H1 (cell line): ENCODE measurements at regions not wholly inside any gene's neighbourhood (a gene's known extent, or its start where the extent isn't known, plus 50 kb on each side); places are given as distances from the start of the nearest gene placed in this dataset.

Source experiments
- CTCF ChIA-PET: fragments of 300-600 bp; sonication (Branson Sonifier 250); formaldehyde crosslinking; loops from one replicate; lab custom pipeline; 2021; ENCODE audit not compliant: partially characterized antibody; lab: Charles Lee
- POLR2A ChIA-PET: fragments of 300-600 bp; sonication (Branson Sonifier 250); formaldehyde crosslinking; loops from one replicate; lab custom pipeline; 2021; ENCODE audit warnings: inconsistent platforms; ENCODE audit not compliant: partially characterized antibody; lab: Charles Lee
- DNase-seq, 2 experiments: peaks; one replicate each; pipeline versions ENCODE4 v3.0.0 to v3.0.0-alpha.2; 2010 to 2022; ENCODE audit warnings: low spot score in 2 of 2, low read depth in 1 of 2, mixed read lengths in 1 of 2
- FAIRE-seq: peaks from 2 replicates; lab custom pipeline; 2011; peaks lifted over from hg19 to GRCh38; lab: Jason Lieb, UNC
- H2AFZ ChIP-seq: 2 replicates; pipeline ENCODE4 v1.8.1; 2012; ENCODE audit warnings: low read length, inconsistent platforms
- H2AK5ac ChIP-seq: 2 replicates; pipeline ENCODE4 v1.6.1; 2013; ENCODE audit warnings: low read depth, low read length
- H2BK120ac ChIP-seq: replicated peaks from 2 replicates; pipeline ENCODE3; 2013; ENCODE audit warnings: low read depth, low read length, inconsistent platforms
- H2BK12ac ChIP-seq: 2 replicates; pipeline ENCODE4 v1.6.1; 2013; ENCODE audit warnings: low read depth, low read length
- H2BK15ac ChIP-seq: 2 replicates; pipeline ENCODE4 v1.6.1; 2013; ENCODE audit warnings: low read length
- H2BK20ac ChIP-seq: 2 replicates; pipeline ENCODE4 v1.6.1; 2013; ENCODE audit warnings: low read length
- H2BK5ac ChIP-seq: 2 replicates; pipeline ENCODE4 v1.6.1; 2013; ENCODE audit warnings: low read depth, low read length
- H3K14ac ChIP-seq: 2 replicates; pipeline ENCODE4 v1.6.1; 2013; ENCODE audit warnings: inconsistent platforms; ENCODE audit not compliant: insufficient read length
- H3K18ac ChIP-seq: 2 replicates; pipeline ENCODE4 v1.6.1; 2013; ENCODE audit warnings: low read length; ENCODE audit errors: extremely low read depth
- H3K23ac ChIP-seq: 2 replicates; pipeline ENCODE4 v1.6.1; 2013; ENCODE audit warnings: inconsistent platforms; ENCODE audit not compliant: insufficient read length
- H3K23me2 ChIP-seq: 2 replicates; pipeline ENCODE4 v1.6.1; 2013; ENCODE audit warnings: low read depth, low read length
- H3K27ac ChIP-seq: 2 replicates; pipeline ENCODE4 v1.6.1; 2011; ENCODE audit warnings: low read depth, low read length, inconsistent platforms
- H3K27me3 ChIP-seq, 4 experiments: replicated peaks in 1 of 4; 1 replicate in 1 of 4; 2 replicates in 3 of 4; pipeline versions ENCODE4 v1.6.1 to v1.8.1; 2011 to 2013; ENCODE audit warnings: low read length in 3 of 4, mild to moderate bottlenecking in 3 of 4, inconsistent platforms in 2 of 4, mixed read lengths in 2 of 4, moderate library complexity in 1 of 4; ENCODE audit not compliant: control insufficient read depth in 3 of 4, insufficient read depth in 3 of 4; ENCODE audit errors: extremely low read depth in 1 of 4
- H3K36me3 ChIP-seq, 4 experiments: 2 replicates each; pipeline versions ENCODE4 v1.6.1 to v1.8.1; 2011 to 2013; ENCODE audit warnings: mild to moderate bottlenecking in 4 of 4, low read length in 3 of 4, moderate library complexity in 2 of 4, control low read depth in 1 of 4, inconsistent platforms in 1 of 4; ENCODE audit not compliant: insufficient read depth in 4 of 4, control insufficient read depth in 2 of 4
- H3K4ac ChIP-seq: replicated peaks from 2 replicates; pipeline ENCODE3; 2013; ENCODE audit warnings: low read length, low read depth, mixed read lengths, inconsistent platforms; ENCODE audit not compliant: insufficient read length
- H3K4me1 ChIP-seq, 4 experiments: replicated peaks in 1 of 4; 1 replicate in 1 of 4; 2 replicates in 3 of 4; pipeline versions ENCODE4 v1.6.1 to v1.8.1; 2011 to 2013; ENCODE audit warnings: low read length in 3 of 4, inconsistent platforms in 2 of 4, mixed read lengths in 1 of 4; ENCODE audit not compliant: insufficient read depth in 4 of 4, control insufficient read depth in 3 of 4
- H3K4me2 ChIP-seq, 2 experiments: 2 replicates each; pipeline versions ENCODE4 v1.6.1 to v1.8.1; 2011 to 2013; ENCODE audit warnings: low read depth in 2 of 2, low read length in 2 of 2, control low read depth in 1 of 2, inconsistent platforms in 1 of 2, mild to moderate bottlenecking in 1 of 2; ENCODE audit not compliant: insufficient read depth in 1 of 2
- H3K4me3 ChIP-seq, 4 experiments: fragments of 200-600, 300-600 bp in 1 of 4; sonication (generic), shearing (Covaris generic), sonication (Bioruptor Twin) in 1 of 4; 2 replicates each; pipeline versions ENCODE4 v1.5.1 to v1.8.1; 2011 to 2016; ENCODE audit warnings: low read length in 4 of 4, low read depth in 3 of 4, control low read depth in 2 of 4, inconsistent platforms in 2 of 4, mild to moderate bottlenecking in 2 of 4, mixed read lengths in 1 of 4, moderate library complexity in 1 of 4; ENCODE audit not compliant: insufficient read depth in 2 of 4; ENCODE audit errors: extremely low read depth in 1 of 4
- H3K56ac ChIP-seq: replicated peaks from 2 replicates; pipeline ENCODE3; 2013; ENCODE audit warnings: low read depth, mild to moderate bottlenecking, mixed read lengths, low read length, inconsistent platforms; ENCODE audit not compliant: insufficient read length
- H3K79me1 ChIP-seq: 2 replicates; pipeline ENCODE4 v1.6.1; 2013; ENCODE audit warnings: low read depth, low read length, control low read depth
- H3K79me2 ChIP-seq, 2 experiments: 2 replicates each; pipeline versions ENCODE4 v1.6.1 to v1.8.1; 2012 to 2013; ENCODE audit warnings: low read length in 2 of 2, mild to moderate bottlenecking in 2 of 2, inconsistent platforms in 1 of 2; ENCODE audit not compliant: insufficient read depth in 2 of 2, control insufficient read depth in 1 of 2
- H3K9ac ChIP-seq, 4 experiments: replicated peaks in 1 of 4; 1 replicate in 1 of 4; 2 replicates in 3 of 4; pipeline versions ENCODE4 v1.6.1 to v1.8.1; 2011 to 2013; ENCODE audit warnings: low read depth in 3 of 4, low read length in 3 of 4, control low read depth in 2 of 4, mild to moderate bottlenecking in 2 of 4, moderate library complexity in 2 of 4, inconsistent platforms in 1 of 4; ENCODE audit errors: extremely low read depth in 1 of 4
- H3K9me3 ChIP-seq, 2 experiments: 2 replicates each; pipeline versions ENCODE4 v1.6.1 to v1.8.1; 2012 to 2013; ENCODE audit warnings: mild to moderate bottlenecking in 2 of 2, moderate library complexity in 2 of 2, control low read depth in 1 of 2, inconsistent platforms in 1 of 2, low read depth in 1 of 2, low read length in 1 of 2, mixed read lengths in 1 of 2; ENCODE audit not compliant: insufficient read depth in 2 of 2
- H4K20me1 ChIP-seq, 2 experiments: replicated peaks in 1 of 2; 2 replicates each; pipeline versions ENCODE3 to v1.8.1; 2011 to 2013; ENCODE audit warnings: inconsistent platforms in 2 of 2, low read length in 2 of 2, mild to moderate bottlenecking in 1 of 2; ENCODE audit not compliant: insufficient read depth in 2 of 2, control insufficient read depth in 1 of 2
- H4K5ac ChIP-seq: 2 replicates; pipeline ENCODE4 v1.6.1; 2013; ENCODE audit warnings: low read length, low read depth, mixed read lengths, inconsistent platforms; ENCODE audit not compliant: insufficient read length
- H4K8ac ChIP-seq: 2 replicates; pipeline ENCODE4 v1.8.0; 2013; ENCODE audit warnings: mild to moderate bottlenecking, moderate library complexity, low read length, inconsistent platforms; ENCODE audit not compliant: insufficient read depth; ENCODE audit errors: extremely low read depth
- H4K91ac ChIP-seq: replicated peaks from 2 replicates; pipeline ENCODE3; 2013; ENCODE audit warnings: low read length, mixed read lengths, inconsistent platforms; ENCODE audit not compliant: insufficient read length
- BCL11A ChIP-seq, 2 experiments: IDR thresholded peaks; one replicate each; pipeline ENCODE4 v1.6.1; 2011; ENCODE audit warnings: low read depth in 2 of 2, low read length in 2 of 2, mild to moderate bottlenecking in 2 of 2
- EGR1 ChIP-seq: IDR thresholded peaks from 2 replicates; pipeline ENCODE4 v1.6.1; 2011; ENCODE audit warnings: low read depth, low read length, borderline replicate concordance
- HDAC2 ChIP-seq, 2 experiments: fragments of 300-600 bp in 1 of 2; sonication (generic) in 1 of 2; IDR thresholded peaks; 2 replicates each; pipeline ENCODE4 v1.6.1; 2011 to 2012; ENCODE audit warnings: low read depth in 2 of 2, low read length in 2 of 2, mild to moderate bottlenecking in 2 of 2, moderate library complexity in 2 of 2, borderline replicate concordance in 1 of 2, inconsistent platforms in 1 of 2
- KDM5A ChIP-seq: fragments of 200-600 bp; IDR thresholded peaks from 2 replicates; pipeline ENCODE4 v1.7.1; 2012; ENCODE audit warnings: mild to moderate bottlenecking, low read length, inconsistent platforms, mixed read lengths
- PHF8 ChIP-seq: fragments of 200-600 bp; sonication (generic); conservative IDR thresholded peaks from 2 replicates; pipeline ENCODE4 v1.7.1; 2012; ENCODE audit warnings: low read depth, mild to moderate bottlenecking, inconsistent platforms, low read length, moderate library complexity
- RFX5 ChIP-seq: IDR thresholded peaks from 2 replicates; pipeline ENCODE4 v1.6.1; 2011; ENCODE audit warnings: low read depth, low read length, improper control_type of control experiment, borderline replicate concordance
- SP1 ChIP-seq: IDR thresholded peaks from 2 replicates; pipeline ENCODE4 v1.6.1; 2011; ENCODE audit warnings: low read depth, low read length
- SUZ12 ChIP-seq: fragments of 200-600 bp; sonication (generic); IDR thresholded peaks from 2 replicates; pipeline ENCODE4 v1.6.1; 2012; ENCODE audit warnings: mild to moderate bottlenecking, inconsistent platforms, low read length, moderate library complexity, mixed read lengths
- WGBS, 2 experiments: shearing (Covaris generic) in 1 of 2; methylation state at CpG; one replicate each; pipeline versions ENCODE4 v1.1.6 to v1.1.7; 2013 to 2015; ENCODE audit warnings: low lambda C conversion rate in 2 of 2, mixed read lengths in 2 of 2, inconsistent platforms in 1 of 2, low coverage in 1 of 2, missing lambda C conversion rate in 1 of 2; ENCODE audit not compliant: insufficient replicate concordance in 2 of 2, insufficient coverage in 1 of 2, insufficient read length in 1 of 2; ENCODE audit errors: extremely low coverage in 1 of 2, missing lambda C conversion rate in 1 of 2; 5-methylcytosine and 5-hydroxymethylcytosine counted together
- TF ChIP-seq, protein P1 (sequence below): IDR thresholded peaks from 2 replicates; pipeline ENCODE4 v1.6.1; 2012; ENCODE audit warnings: inconsistent platforms

GRCh38 chr12:42855362-42855950, 265.9 kb upstream of the PRICKLE1 start:
- Histone ChIP-seq H3K4me2 (no peak overlapping the region), H2AFZ (no peak overlapping the region), H3K27me3 (no peaks in the 10 kb centered on the region), H3K27ac (no peak overlapping the region), H2BK20ac (no peak overlapping the region), H3K4ac (no peak overlapping the region), H2AK5ac (no peak overlapping the region), H4K91ac (no peak overlapping the region), H3K23me2 (no peaks in the 10 kb centered on the region), H3K4me3 (no peak overlapping the region), H4K8ac (no peak overlapping the region), H2BK120ac (no peak overlapping the region), H3K23ac (no peak overlapping the region), H3K9ac (no peak overlapping the region), H3K36me3 (no peaks in the 10 kb centered on the region), H2BK12ac (no peak overlapping the region), H3K79me1 (no peaks in the 10 kb centered on the region), H3K79me2 (no peaks in the 10 kb centered on the region), H2BK15ac (no peak overlapping the region), H2BK5ac (no peak overlapping the region), H4K20me1 (no peaks in the 10 kb centered on the region), H3K9me3 (no peaks in the 10 kb centered on the region), H3K14ac (no peak overlapping the region), H3K4me1 (no peaks in the 10 kb centered on the region), H3K18ac (no peak overlapping the region), H3K56ac (no peak overlapping the region), H4K5ac (no peak overlapping the region)
- TF ChIP-seq PHF8 (no peak), EGR1 (no peak), HDAC2 (IDR thresholded peaks at IDR 0.05; ENCODE audit: borderline replicate concordance in 1 of 2, low read depth in 2 of 2, low read length in 2 of 2) (no peak), KDM5A (no peak), SP1 (no peak), RFX5 (no peak), SUZ12 (no peak), BCL11A (IDR thresholded peaks at IDR 0.05; ENCODE audit: low read depth in 2 of 2, low read length in 2 of 2) (no peak)
- TF ChIP-seq, protein P1, sequence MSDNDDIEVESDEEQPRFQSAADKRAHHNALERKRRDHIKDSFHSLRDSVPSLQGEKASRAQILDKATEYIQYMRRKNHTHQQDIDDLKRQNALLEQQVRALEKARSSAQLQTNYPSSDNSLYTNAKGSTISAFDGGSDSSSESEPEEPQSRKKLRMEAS = no peak
- POLR2A ChIA-PET = no interaction called here
- 96% methylated on average over 2 of the region's 2 CpGs; no CpG with 5 or more reads in 1 of the 2 experiments for WGBS, 2 experiments
- CTCF ChIA-PET = interaction anchor here (1.6 kb wide), 1 partner anchor 484 kb away, joined by 4 read pairs; no protein-coding TSS in a partner anchor
- DNase-seq = no peak
- FAIRE-seq = no peak
